HG03571 (cell line): ENCODE measurements at regions not wholly inside any gene's neighbourhood (a gene's known extent, or its start where the extent isn't known, plus 50 kb on each side); places are given as distances from the start of the nearest gene placed in this dataset.

ENCODE experiments used
- ATAC-seq: cut with Tn5 transposase; IDR thresholded peaks from one replicate; pipeline ENCODE4 v1.9.1; 2021; ENCODE audit not compliant: unreplicated experiment

DNA sequence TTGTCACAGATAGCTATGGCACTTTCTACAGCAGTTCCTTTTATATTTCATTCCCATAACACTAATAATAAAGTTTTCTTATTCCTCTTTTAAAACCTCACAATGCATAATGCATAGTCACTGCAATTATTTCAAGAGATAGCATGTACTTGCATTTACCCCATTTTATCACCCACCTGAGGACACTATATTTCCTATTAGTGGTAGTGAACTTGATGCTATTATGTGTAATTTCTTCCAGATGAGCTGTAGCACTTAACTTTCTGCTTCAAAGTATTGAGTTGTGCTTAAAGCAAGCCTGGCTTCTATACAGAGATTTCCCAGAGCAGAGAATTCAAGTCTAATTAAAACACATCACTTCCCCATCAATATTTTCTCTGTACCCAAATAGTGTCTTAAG, 461.1 kb downstream of the HTR7 start:
- ATAC-seq = no peak

DNA sequence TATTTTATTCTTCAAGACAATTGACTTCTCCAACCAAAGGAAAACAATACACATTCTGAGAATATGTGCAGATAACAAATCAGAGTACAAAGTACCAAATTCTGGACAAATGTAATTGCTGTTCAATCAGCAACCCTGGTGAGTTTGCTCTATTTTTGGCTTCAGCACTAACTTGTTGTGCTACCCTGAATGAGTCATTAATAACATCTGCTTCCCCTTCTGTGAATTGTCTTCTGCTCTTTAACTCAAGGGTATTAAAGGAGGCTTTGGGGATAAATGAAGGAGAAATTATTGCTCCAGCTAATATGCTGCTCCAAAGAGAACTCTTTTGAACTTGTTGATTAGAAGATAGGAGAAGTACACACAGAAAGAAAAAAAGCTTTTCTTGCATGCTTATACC, 459.3 kb downstream of the HTR7 start:
- no peak for ATAC-seq

DNA sequence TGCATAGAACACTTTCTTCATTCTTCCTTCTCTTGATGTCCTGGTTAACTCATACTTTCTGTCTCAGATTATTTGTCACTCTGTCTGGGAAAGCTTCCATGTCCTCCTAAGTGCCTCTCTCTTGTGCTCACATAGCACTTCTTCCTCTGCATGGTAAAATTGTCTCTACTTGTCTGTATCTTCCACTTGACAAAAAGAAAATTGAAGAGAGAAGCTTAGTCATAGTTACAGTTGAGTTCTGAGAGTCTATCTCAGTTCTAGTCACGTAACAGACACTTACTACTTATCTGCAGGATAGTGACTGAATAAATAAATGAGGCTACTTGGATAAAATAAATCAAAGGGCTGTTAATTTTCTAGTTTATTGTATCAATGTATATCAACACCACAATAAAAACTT, 458.1 kb downstream of the HTR7 start:
- no peak for ATAC-seq

DNA sequence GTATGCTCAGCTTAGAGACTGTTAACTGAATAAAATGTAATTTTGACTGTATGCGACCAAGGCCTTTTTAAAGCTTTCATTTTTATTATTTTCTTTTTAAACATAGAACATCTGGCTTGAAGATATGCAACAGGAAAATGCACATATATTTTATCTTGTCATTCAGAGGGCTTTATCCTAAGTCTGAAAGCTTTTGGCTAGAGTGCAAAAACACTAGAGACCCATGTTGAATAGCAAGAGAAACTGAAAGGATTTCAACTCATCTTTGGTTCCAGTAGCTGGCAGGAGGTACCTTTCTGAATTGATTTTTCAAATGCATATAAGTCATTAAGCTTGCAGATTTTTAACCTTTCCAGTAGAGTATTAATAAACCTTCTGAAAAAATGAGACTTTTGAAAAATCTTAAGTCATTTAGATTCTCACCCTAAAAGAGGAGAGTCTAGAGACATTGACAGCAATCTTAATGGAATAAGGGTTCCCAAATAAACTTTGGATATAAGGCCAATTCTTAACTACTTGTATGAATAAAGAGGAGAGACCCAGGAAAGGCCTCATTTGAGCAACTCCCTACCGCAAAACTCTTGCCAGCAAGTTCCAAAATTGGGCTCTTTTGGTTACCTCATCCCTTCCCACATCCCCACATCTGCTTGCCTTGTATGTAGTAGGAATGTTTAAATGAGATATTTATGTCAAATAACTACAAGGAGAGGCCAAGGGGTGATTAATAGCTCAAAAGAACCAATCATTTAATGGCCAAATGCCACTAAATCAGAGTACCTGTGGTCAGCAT, 454.4 kb downstream of the HTR7 start:
- ATAC-seq = no peak

DNA sequence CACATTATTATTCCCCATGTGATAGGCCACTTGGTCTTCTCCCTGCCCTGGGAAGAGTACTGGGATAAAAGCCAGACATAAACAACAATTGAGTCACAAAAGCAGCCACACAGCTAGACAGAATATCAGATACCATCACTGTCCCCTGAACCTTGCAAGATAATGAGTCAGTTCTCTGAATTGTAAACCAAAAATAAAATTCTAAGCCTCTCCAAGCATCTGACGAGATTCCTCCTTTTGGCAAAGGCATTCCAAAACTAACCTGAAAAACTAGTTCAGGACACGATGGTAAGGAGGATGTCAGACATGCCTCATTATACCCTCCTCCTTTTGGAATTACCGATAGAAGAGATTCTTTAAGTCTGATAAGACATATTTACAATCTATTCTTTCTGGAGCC, 450.7 kb downstream of the HTR7 start:
- ATAC-seq = no peak

DNA sequence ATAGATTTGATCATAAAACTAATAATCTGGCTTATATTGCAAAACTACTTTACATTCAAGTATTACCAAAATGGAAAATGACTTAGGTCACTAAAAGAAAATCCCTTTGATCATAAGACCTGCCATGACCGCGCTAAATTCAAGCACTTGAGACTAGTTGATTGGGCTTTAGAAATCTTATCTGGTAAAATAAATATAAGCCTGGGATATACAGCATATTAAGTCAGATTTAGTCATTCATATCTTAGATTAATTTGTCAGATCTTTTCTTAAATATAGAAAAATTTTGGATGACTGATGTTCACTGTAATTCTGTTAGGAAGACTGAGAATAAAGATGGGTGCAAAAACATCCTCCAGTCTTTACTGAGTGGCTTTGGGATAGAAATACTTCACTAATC, 450.0 kb downstream of the HTR7 start:
- no peak for ATAC-seq

DNA sequence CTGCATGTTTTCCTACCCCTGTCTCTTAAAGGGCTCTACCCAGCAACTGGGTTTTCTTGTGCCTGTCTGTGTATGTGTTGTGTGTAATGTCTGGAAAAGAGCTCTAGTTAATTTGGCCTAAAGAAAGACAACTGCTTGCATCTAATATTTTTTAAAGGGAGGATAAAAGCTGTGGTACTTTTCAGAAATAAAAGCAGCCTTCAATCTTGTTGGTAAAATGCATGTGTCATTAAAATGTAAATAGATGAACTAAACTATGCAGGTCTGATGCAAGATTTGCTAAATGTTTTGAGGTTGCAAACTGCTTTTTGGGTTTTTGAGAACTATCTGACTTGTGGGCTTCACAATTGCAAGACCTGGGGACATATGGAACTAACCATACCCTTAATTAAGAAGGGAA, 445.3 kb downstream of the HTR7 start:
- ATAC-seq = no peak

DNA sequence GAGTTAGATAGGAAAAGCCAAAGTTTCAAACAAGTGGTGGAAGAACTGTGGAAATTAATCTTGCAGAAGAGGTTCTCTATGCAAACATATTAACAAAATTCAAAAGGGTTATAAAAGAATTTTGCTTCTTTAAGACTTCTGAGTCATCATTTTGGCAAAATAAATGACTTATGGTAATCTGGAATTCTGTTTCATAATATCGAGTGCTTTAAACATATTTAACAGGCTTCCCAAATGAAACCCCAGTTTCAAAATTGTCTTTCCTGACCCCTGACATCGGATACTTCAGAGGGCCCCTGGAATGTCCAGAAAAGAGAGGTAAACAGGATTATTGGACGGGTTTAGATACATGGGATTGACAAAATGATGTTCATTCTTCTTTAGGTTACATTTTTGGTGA, 444.6 kb downstream of the HTR7 start:
- no peak for ATAC-seq

DNA sequence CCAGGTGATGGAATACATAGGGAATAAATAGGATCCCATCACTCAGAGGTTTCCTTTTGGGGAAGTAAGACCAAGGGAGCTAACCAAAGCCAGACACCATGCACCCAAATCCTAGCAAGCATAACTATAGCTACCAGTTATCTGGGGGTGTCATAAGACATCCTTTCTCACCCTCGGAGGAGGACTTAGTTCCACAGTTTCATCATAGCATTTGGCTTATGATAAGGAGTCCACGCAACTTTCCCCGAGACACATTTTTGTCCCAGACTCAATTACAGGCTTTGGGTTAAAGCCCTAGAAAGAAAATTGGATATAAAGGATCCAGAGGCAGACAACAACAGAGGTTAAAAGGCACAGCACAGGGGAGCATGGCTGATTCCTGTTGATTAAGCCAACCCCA, 442.9 kb downstream of the HTR7 start:
- ATAC-seq = no peak

DNA sequence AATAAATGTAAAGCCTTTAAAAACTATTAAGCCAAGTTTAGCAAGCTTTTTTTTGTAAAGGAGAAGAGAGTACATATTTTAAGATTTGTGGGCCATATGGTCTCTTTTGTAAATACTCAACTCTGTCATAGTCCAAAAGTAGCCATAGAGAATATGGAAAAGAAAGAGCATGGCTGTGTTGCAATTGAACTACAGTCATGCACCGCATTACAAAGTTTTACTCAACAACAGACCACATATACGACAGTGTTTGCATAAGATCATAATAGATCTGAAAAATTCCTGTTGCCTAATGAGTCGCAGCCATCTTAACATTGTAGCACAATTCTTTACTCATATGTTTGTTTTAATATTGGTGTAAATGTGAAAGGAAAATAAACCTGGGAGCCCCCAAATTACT, 440.8 kb downstream of the HTR7 start:
- no peak for ATAC-seq

DNA sequence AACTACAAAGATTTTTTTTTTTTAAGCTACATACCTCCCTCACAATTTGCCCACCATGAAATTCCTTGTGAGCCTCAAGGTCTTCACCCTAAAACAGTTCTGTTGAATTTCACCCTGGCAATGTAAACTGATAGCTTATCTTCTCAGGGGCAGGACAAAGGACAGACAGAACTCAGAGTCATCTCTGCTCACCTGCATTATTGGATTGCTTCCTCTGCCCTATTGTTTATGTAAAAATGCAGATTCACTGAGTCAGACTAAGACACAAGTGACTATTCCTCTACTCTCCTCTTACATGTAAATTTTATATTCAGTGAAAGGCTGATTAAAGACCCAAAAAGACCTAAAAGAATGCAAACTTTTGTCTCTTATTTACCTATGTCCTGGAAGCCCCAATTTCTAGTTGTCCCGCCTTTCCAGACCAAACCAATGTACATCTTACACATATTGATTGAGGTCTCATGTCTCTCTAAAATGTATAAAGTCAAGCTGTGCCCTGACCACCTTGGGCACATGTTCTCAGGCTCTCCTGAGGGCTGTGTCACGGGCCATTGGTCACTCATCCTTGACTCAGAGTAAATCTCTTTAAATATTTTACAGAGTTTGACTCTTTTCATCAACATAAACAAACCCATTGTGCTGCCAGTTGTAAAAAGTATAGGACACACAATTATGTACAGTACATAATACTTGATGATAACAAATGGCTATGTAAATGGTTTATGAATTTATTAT, 440.2 kb downstream of the HTR7 start:
- no peak for ATAC-seq

DNA sequence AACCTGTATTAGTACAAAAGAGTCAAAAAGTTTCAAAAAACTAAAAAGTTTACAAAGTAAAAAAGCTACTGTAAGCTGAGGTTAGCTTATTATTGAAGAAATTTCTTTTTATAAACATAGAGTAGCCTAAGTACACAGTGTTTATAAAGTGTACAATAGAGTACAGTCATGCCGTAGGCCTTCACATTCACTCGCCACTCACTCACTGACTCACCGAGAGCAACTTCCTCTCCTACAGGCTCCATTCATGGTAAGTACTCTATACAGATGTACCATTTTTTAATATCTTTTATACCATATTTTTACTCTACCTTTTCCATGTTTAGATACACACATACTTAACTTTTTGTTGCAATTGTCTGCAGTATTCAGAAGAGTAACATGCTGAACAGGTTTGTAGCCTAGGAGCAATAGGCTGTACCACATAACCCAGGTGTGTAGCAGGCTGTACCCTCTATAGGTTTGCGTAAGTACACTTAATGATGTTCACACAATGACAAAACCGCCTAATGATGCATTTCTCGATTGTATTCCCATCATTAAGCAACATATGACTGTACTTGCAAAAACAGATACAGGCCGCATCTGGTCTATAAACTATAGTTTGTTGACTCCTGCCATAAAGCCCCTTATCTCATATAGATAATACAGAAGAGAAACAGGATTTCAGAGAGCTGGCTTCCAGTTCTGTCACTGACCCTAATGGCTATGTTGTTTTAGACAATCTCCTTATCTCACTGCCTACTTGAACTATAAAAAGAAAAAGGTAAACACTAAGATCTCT, 438.8 kb downstream of the HTR7 start:
- no peak for ATAC-seq

DNA sequence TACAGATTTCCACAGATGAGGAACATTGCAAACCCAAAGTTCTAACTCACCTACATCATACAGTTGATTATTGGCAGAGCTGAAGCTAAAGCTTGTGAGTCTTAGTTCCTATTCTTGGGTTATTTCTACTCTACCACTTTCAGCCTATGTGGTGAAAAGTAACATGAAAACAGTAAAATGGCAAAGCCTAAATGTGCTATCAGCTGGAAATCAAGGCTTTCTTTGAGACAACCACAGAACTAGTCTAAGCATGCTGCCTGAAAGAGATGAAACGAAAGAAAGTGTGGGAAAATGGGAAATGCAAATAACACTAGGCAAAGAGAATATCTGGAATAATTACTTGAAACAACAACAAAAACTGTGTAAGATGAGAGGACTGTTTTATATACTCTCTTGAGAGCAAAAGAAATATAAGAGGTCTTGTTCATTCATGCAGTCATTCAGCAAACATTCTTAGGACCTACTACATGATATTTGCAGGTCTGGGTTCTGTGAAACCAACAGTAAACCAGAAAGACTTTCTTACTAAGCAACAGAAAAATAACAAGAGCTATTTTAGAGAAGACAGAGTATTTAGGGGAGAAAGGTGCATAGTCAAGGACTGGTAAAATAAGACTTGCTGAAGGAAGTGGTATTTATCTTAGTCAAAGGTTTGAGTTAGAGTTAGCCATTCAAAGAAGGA, 437.1 kb downstream of the HTR7 start:
- ATAC-seq = peak; percentile 72

DNA sequence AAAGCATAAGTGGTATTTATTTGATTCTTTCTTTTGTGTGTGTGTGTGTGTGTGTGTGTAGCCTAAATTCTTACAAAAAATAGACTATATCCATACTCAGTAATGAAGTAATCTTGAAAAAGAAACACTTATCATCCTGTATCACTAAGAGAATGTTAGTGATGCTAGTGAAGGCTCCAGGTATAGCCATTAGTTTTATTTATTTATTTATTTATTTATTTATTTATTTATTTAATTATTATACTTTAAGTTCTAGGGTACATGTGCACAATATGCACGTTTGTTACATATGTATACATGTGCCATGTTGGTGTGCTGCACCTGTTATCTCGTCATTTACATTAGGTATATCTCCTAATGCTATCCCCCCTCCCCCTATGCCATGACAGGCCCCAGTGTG, 436.0 kb downstream of the HTR7 start:
- no peak for ATAC-seq

DNA sequence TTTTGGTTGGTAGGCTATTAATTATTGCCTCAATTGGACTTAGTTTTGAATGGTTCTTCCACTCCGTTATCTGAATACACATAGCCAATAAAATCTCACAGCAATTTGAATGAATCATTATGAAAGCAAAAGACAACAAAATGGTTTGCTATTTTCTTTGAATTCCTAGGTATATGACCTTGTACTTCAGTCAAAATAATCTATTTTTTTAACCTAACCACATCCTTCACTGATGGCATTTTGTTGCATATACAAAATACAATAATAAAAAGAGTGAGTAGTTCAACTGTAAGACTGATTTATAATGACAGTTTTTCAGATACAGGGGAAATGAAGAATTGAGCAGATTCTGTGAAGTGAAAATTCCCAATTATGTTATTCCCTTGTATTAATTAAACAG, 433.1 kb downstream of the HTR7 start:
- no peak for ATAC-seq

DNA sequence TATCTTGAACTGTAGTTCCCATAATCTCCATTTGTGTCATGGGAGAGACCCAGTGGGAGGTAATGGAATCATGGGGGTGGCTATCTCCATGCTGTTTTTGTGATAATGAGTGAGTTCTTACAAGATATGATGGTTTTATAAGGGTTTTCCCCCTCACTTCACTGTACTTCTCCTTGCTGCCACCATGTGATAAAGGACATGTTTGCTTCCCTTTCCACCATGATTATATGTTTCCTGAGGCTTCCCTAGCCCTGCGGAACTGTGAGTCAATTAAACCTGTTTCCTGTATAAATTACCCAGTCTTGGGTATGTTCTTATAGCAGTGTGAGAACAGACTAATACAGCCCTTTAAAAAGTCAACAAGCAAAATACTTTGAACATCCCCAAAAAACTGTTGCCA, 427.7 kb downstream of the HTR7 start:
- no peak for ATAC-seq

DNA sequence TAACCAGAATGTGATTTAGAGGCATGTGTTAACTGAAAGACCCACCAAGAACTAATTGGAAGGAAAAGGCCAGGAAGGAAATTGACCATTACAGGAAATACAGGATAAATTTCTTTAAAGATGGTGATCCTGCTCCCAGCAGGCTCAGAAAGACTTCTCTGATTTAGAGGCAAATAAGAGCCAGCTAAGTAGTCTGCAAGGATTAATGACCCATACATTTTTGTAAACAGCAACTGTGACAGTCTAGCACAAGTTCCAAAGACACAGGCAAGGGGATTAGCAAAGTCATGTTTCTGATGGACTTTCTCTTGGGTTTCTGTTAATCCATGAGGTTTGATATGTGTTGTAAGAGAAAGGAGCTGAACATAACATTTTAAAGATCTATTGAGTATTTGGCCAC, 425.0 kb downstream of the HTR7 start:
- no peak for ATAC-seq

DNA sequence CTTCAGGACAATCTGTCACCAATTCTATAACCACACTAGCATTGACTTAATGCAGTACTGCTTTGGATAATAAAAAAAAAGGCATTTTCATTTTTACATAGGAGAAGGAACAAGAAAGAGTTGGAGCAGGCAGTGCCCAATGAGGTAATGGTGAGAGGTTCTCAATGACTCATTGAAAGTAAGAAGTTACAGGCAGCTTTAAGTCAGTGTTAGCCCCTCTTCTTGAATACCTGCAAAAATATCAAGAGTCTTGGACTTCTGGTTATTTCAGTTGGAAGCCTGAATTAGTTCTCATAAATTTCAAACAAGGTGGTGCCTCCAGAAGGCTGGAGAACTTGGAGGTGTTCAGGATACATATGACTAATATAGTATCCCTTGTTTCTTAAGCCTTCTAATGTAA, 422.5 kb downstream of the HTR7 start:
- ATAC-seq = no peak

DNA sequence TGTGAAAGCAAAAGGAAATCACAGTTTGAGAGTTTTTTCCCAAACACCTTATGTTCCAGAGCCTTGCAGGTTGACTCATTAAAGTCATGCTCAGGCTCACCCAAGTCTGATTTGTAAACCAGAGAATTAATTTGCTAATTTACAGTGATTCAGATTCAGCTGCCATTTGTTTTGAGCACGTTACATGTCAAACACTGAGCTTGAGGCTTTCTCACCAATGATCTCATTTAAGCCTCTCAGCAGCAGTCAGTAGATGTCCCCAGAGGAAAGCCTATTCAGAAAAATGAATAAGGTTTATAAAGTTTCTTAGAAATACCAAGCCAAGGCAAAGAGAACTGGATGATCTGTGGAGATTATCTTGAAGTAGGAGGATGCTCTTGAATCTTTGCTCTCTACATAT, 420.4 kb downstream of the HTR7 start:
- no peak for ATAC-seq

DNA sequence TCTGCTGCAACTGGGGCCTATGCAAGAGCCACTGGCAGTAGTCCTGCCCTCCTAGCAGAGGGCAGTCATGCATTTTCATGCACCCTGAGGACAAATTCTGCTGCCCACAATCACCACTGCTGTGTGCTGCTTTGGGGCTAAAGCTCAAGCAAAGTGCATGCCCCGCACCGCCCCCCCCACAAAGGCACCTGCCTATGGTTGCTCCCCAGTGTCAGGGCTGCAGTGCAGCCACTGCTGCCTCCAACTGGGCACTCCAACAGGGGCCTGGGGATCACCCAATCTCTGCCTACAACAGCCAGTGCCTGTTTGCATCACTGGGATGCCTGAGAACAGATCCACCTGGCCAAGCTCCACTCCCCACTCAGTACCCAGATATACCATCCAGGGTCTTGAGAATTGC, 417.0 kb downstream of the HTR7 start:
- ATAC-seq = no peak

DNA sequence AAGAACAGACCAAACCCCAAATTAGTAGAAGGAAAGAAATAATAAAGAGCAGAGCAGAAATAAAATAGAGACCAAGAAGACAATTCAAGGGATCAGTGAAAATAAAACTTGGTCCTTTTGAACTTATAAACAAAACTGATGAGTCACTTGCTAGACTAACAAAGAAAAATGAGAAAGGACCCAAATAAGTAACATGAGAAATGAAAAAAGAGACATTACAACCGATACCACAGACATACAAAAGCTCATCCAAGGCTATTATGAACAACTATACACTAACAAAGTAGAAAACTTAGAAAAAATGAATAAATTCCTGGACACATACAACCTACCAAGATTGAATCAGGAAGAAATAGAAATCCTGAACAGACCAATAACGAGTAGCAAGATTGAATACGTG, 414.5 kb downstream of the HTR7 start:
- ATAC-seq = no peak
